IPS-18a (cell line): ENCODE measurements at regions not wholly inside any gene's neighbourhood (a gene's known extent, or its start where the extent isn't known, plus 50 kb on each side); places are given as distances from the start of the nearest gene placed in this dataset.
"Not testable (repeated sequence)": the region's sequence is repeated elsewhere in the genome, so short reads cannot be mapped to it uniquely, and the experiment has no call there.

Experiments used
- H3K27ac ChIP-seq: one replicate; pipeline ENCODE4 v1.5.1; 2013; ENCODE audit warnings: low read length
- H3K27me3 ChIP-seq: one replicate; pipeline ENCODE4 v1.6.1; 2013; ENCODE audit warnings: mild to moderate bottlenecking, low read length; ENCODE audit not compliant: control insufficient read depth, insufficient read depth
- H3K36me3 ChIP-seq: one replicate; pipeline ENCODE4 v1.6.1; 2013; ENCODE audit warnings: low read depth, low read length; ENCODE audit not compliant: control insufficient read depth
- H3K4me1 ChIP-seq: one replicate; pipeline ENCODE4 v1.6.1; 2013; ENCODE audit warnings: low read depth, low read length; ENCODE audit not compliant: control insufficient read depth
- H3K4me3 ChIP-seq: one replicate; pipeline ENCODE4 v1.5.1; 2013; ENCODE audit warnings: low read length
- H3K9ac ChIP-seq: one replicate; pipeline ENCODE4 v1.6.1; 2013; ENCODE audit warnings: mild to moderate bottlenecking, low read length, moderate library complexity
- H3K9me3 ChIP-seq: one replicate; pipeline ENCODE4 v1.6.1; 2013; ENCODE audit warnings: low read depth, low read length; ENCODE audit not compliant: control insufficient read depth

- Histone ChIP-seq H3K4me3 (no peak overlapping the region), H3K9ac (no peak overlapping the region), H3K9me3 (no peaks in the 10 kb centered on the region)
These were observed 599.7 kb downstream of the SLC16A7 start for GRCh38 chr12:60195483-60195882.

GRCh38 chr12:60196366-60196765 lies 600.5 kb downstream of the SLC16A7 start:
- Histone ChIP-seq H3K4me1 (peaks cover 3% of the 10 kb centered on the region), H3K4me3 (no peak overlapping the region), H3K36me3 (no peaks in the 10 kb centered on the region), H3K9ac (no peak overlapping the region), H3K9me3 (no peaks in the 10 kb centered on the region), H3K27me3 (no peaks in the 10 kb centered on the region), H3K27ac (no peak overlapping the region)

More at GRCh38 chr12:60195483-60195882, 599.7 kb downstream of the SLC16A7 start:
- peaks cover 3% of the 10 kb centered on the region for H3K4me1 ChIP-seq
- H3K36me3 ChIP-seq: no peaks in the 10 kb centered on the region
- H3K27ac ChIP-seq: no peak overlapping the region
- H3K27me3 ChIP-seq: no peaks in the 10 kb centered on the region

- H3K4me3 ChIP-seq: no peak overlapping the region
- H3K9ac ChIP-seq: no peak overlapping the region
- H3K36me3 ChIP-seq: no peaks in the 10 kb centered on the region
- peaks cover 3% of the 10 kb centered on the region for H3K4me1 ChIP-seq
- no peak overlapping the region for H3K27ac ChIP-seq
- H3K9me3 ChIP-seq: no peaks in the 10 kb centered on the region
- H3K27me3 ChIP-seq: no peaks in the 10 kb centered on the region
These were observed 601.8 kb downstream of the SLC16A7 start for GRCh38 chr12:60197589-60197988.

GRCh38 chr12:60201891-60202290 lies 606.1 kb downstream of the SLC16A7 start:
- Histone ChIP-seq H3K36me3 (no peaks in the 10 kb centered on the region), H3K4me3 (no peak overlapping the region), H3K4me1 (peaks cover 3% of the 10 kb centered on the region), H3K27ac (no peak overlapping the region), H3K9me3 (no peaks in the 10 kb centered on the region), H3K27me3 (no peaks in the 10 kb centered on the region), H3K9ac (no peak overlapping the region)

- H3K9me3 ChIP-seq: no peaks in the 10 kb centered on the region
- H3K4me3 ChIP-seq: no peak overlapping the region
- no peaks in the 10 kb centered on the region for H3K27me3 ChIP-seq
- H3K4me1 ChIP-seq: no peaks in the 10 kb centered on the region
- H3K36me3 ChIP-seq: no peaks in the 10 kb centered on the region
- no peak overlapping the region for H3K9ac ChIP-seq
- H3K27ac ChIP-seq: no peak overlapping the region
These were observed 609.7 kb downstream of the SLC16A7 start for GRCh38 chr12:60205500-60205899.

GRCh38 chr12:60209521-60209920 lies 613.7 kb downstream of the SLC16A7 start:
- H3K9me3 ChIP-seq: no peaks in the 10 kb centered on the region
- H3K9ac ChIP-seq: no peak overlapping the region
- H3K4me1 ChIP-seq: no peaks in the 10 kb centered on the region
- no peaks in the 10 kb centered on the region for H3K36me3 ChIP-seq
- no peaks in the 10 kb centered on the region for H3K27me3 ChIP-seq
- H3K27ac ChIP-seq: no peak overlapping the region
- H3K4me3 ChIP-seq: no peak overlapping the region

GRCh38 chr12:60209933-60210332 lies 614.1 kb downstream of the SLC16A7 start:
- H3K27ac ChIP-seq: no peak overlapping the region
- H3K27me3 ChIP-seq: no peaks in the 10 kb centered on the region
- H3K9me3 ChIP-seq: no peaks in the 10 kb centered on the region
- H3K4me3 ChIP-seq: no peak overlapping the region
- H3K36me3 ChIP-seq: no peaks in the 10 kb centered on the region
- H3K4me1 ChIP-seq: no peaks in the 10 kb centered on the region
- no peak overlapping the region for H3K9ac ChIP-seq

- Histone ChIP-seq H3K9me3 (no peaks in the 10 kb centered on the region), H3K27ac (no peak overlapping the region), H3K9ac (no peak overlapping the region), H3K4me1 (no peaks in the 10 kb centered on the region), H3K36me3 (no peaks in the 10 kb centered on the region), H3K4me3 (no peak overlapping the region), H3K27me3 (no peaks in the 10 kb centered on the region)
These were observed 614.9 kb downstream of the SLC16A7 start for GRCh38 chr12:60210756-60211155.

- Histone ChIP-seq H3K9ac (no peak overlapping the region), H3K36me3 (no peaks in the 10 kb centered on the region), H3K4me1 (no peaks in the 10 kb centered on the region), H3K4me3 (no peak overlapping the region), H3K9me3 (no peaks in the 10 kb centered on the region), H3K27me3 (no peaks in the 10 kb centered on the region), H3K27ac (no peak overlapping the region)
These were observed 615.4 kb downstream of the SLC16A7 start for GRCh38 chr12:60211244-60211643.

- Histone ChIP-seq H3K4me3 (no peak overlapping the region), H3K27me3 (no peaks in the 10 kb centered on the region), H3K4me1 (peaks cover 3% of the 10 kb centered on the region), H3K36me3 (no peaks in the 10 kb centered on the region), H3K9me3 (no peaks in the 10 kb centered on the region), H3K9ac (no peak overlapping the region), H3K27ac (no peak overlapping the region)
These were observed 616.6 kb downstream of the SLC16A7 start for GRCh38 chr12:60212159-60213000.

- H3K27me3 ChIP-seq, H3K4me1 ChIP-seq: not testable (repeated sequence)
These were observed 617.4 kb downstream of the SLC16A7 start for GRCh38 chr12:60213272-60213671.

GRCh38 chr12:60216226-60216625 lies 620.4 kb downstream of the SLC16A7 start:
- Histone ChIP-seq H3K9me3 (no peaks in the 10 kb centered on the region), H3K4me3 (no peak overlapping the region), H3K27me3 (no peaks in the 10 kb centered on the region)

More at GRCh38 chr12:60213272-60213671, 617.4 kb downstream of the SLC16A7 start:
- not testable (repeated sequence) for H3K9me3 ChIP-seq, H3K27ac ChIP-seq, H3K36me3 ChIP-seq, H3K9ac ChIP-seq, H3K4me3 ChIP-seq

More at GRCh38 chr12:60216226-60216625, 620.4 kb downstream of the SLC16A7 start:
- peaks cover 3% of the 10 kb centered on the region for H3K4me1 ChIP-seq
- H3K27ac ChIP-seq: no peak overlapping the region
- no peak overlapping the region for H3K9ac ChIP-seq
- H3K36me3 ChIP-seq: no peaks in the 10 kb centered on the region
